BLaER1 (cell line): ENCODE measurements at regions not wholly inside any gene's neighbourhood (a gene's known extent, or its start where the extent isn't known, plus 50 kb on each side); places are given as distances from the start of the nearest gene placed in this dataset.

Experiments used
- H3K27ac ChIP-seq: shearing (Covaris generic); formaldehyde crosslinking; 2 replicates; pipeline ENCODE4 v1.8.1; 2022
- H3K27me3 ChIP-seq: shearing (Covaris generic); formaldehyde crosslinking; 2 replicates; pipeline ENCODE4 v1.8.1; 2022
- H3K36me3 ChIP-seq: shearing (Covaris generic); formaldehyde crosslinking; 2 replicates; pipeline ENCODE4 v1.8.1; 2022
- H3K4me1 ChIP-seq: shearing (Covaris generic); formaldehyde crosslinking; 2 replicates; pipeline ENCODE4 v1.8.1; 2022
- H3K4me2 ChIP-seq: shearing (Covaris generic); formaldehyde crosslinking; 2 replicates; pipeline ENCODE4 v1.8.1; 2022
- H3K4me3 ChIP-seq: shearing (Covaris generic); formaldehyde crosslinking; 2 replicates; pipeline ENCODE4 v1.8.1; 2022
- H3K9ac ChIP-seq: shearing (Covaris generic); formaldehyde crosslinking; 2 replicates; pipeline ENCODE4 v1.8.1; 2022
- H3K9me3 ChIP-seq: shearing (Covaris generic); formaldehyde crosslinking; 2 replicates; pipeline ENCODE4 v1.8.1; 2022
- H4K20me1 ChIP-seq: shearing (Covaris generic); formaldehyde crosslinking; 2 replicates; pipeline ENCODE4 v1.8.1; 2022
- Cebpa-rat ChIP-seq: shearing (Covaris generic); IDR thresholded peaks from 2 replicates; pipeline ENCODE4 v1.8.1; 2022

DNA sequence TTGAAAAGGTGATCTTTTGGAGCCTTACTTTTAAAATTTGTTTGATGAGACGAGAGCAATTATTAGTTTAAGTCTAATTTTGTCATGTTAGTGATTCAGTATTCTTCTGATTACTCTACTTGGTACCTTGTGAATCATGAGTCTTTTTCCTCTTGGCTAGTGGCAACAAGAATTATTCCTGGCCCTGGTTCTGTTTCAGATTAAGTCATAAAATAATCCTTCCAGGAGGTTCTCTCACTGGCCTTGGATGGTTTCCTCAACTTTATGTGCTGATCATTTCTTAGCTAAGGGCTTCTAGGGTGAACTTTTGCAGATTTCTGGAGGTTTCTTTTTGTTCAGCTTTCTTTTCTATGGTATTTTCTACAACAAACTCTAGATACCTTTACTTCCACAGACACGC, 741.8 kb upstream of the LUZP2 start:
- H4K20me1 ChIP-seq: no peaks in the 10 kb centered on the region
- no peaks in the 10 kb centered on the region; the same call in 1 of the 2 replicates for H3K9me3 ChIP-seq
- no peaks in the 10 kb centered on the region for H3K4me1 ChIP-seq
- H3K36me3 ChIP-seq: no peaks in the 10 kb centered on the region
- no peak overlapping the region for H3K4me3 ChIP-seq
- no peak overlapping the region for H3K4me2 ChIP-seq
- no peak overlapping the region for H3K27ac ChIP-seq
- no peaks in the 10 kb centered on the region for H3K27me3 ChIP-seq
- TF ChIP-seq Cebpa-rat: no peak
- H3K9ac ChIP-seq: no peak overlapping the region

GRCh38 chr11:23755769-23756168, 741.1 kb upstream of the LUZP2 start:
- H3K4me2 ChIP-seq: no peak overlapping the region
- no peak for TF ChIP-seq Cebpa-rat

DNA sequence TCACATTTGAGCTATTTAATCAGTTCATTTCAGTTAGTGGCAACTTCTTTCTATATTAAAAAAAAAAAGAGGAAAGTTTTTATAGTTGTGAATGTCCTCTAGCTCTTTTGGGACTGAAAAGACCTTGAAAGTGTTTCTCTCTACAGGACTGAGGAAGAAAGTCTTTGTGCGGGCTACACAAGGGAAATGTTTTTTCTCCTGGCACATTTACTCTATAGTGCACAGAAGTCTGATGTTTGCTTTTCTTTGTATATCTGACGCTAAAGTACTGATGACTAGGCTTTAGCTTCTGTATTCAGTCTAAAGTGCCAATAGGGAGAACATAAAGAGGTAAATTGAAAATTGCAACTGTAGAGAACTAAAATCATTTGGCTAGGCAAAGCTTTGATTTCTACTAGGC, 737.4 kb upstream of the LUZP2 start:
- Histone ChIP-seq H3K36me3 (no peaks in the 10 kb centered on the region), H3K27ac (no peak overlapping the region), H3K9me3 (no peaks in the 10 kb centered on the region; the same call in 1 of the 2 replicates), H3K4me3 (no peak overlapping the region), H3K4me2 (no peak overlapping the region), H4K20me1 (no peaks in the 10 kb centered on the region), H3K27me3 (no peaks in the 10 kb centered on the region), H3K9ac (no peak overlapping the region), H3K4me1 (no peaks in the 10 kb centered on the region)
- TF ChIP-seq Cebpa-rat: no peak

More at GRCh38 chr11:23755769-23756168, 741.1 kb upstream of the LUZP2 start:
- Histone ChIP-seq H3K27ac (no peak overlapping the region), H3K27me3 (no peaks in the 10 kb centered on the region), H3K4me3 (no peak overlapping the region), H3K4me1 (no peaks in the 10 kb centered on the region), H3K9ac (no peak overlapping the region), H3K36me3 (no peaks in the 10 kb centered on the region), H4K20me1 (no peaks in the 10 kb centered on the region), H3K9me3 (no peaks in the 10 kb centered on the region; the same call in 1 of the 2 replicates)

DNA sequence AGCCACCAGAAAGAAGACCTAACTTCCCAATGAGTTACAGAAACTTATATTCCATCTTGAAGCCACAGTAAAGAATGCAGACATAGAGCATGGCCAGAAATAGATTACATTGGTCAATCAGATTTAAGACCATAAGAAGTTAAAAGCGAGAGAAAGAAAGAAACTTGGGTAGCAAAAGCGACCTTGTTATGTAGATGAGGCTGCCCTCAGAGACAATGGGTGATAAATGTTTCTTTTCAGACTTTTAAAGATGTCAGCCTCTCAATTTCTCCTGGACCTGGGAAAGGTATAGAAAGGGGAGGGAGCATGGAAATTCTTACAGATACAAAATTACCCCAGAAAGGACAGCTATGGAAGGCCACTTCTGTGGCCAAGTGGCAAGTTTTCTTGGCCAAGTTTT, 732.6 kb upstream of the LUZP2 start:
- Histone ChIP-seq H4K20me1 (no peaks in the 10 kb centered on the region), H3K36me3 (no peaks in the 10 kb centered on the region), H3K4me1 (no peaks in the 10 kb centered on the region), H3K4me3 (no peak overlapping the region), H3K27ac (no peak overlapping the region), H3K27me3 (no peaks in the 10 kb centered on the region), H3K9ac (no peak overlapping the region), H3K9me3 (peaks cover 28% of the 10 kb centered on the region), H3K4me2 (no peak overlapping the region)
- no peak for TF ChIP-seq Cebpa-rat

DNA sequence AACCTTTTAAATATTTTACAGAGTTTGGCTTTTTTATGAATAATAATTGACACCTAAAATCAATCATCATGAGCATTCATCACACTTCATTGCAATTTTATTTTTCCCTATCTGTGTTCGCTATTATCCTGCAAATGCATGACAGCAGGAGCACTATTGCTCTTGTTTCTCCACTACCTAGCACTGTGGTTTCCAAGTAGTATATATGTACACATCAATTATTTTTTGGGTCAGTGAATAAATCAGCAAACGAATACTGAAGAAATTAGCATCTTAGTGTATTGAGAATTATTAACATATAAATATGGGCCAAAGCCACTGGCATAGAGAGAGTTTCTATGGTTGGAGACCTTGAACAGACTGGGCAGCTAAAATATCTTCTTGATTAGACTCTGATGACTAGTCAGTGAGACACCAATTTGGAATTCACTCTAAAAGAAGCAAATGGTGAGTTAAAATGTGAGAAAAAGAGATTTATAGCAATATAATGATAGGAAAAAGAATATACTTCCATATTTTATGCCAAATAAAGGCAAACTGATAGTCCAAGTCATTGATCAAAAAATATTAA, 731.1 kb upstream of the LUZP2 start:
- no peak for TF ChIP-seq Cebpa-rat
- H3K4me3 ChIP-seq: no peak overlapping the region
- no peak overlapping the region for H3K27ac ChIP-seq
- H3K4me2 ChIP-seq: no peak overlapping the region
- H3K27me3 ChIP-seq: no peaks in the 10 kb centered on the region
- no peaks in the 10 kb centered on the region for H3K4me1 ChIP-seq
- no peaks in the 10 kb centered on the region for H4K20me1 ChIP-seq
- H3K36me3 ChIP-seq: no peaks in the 10 kb centered on the region
- H3K9me3 ChIP-seq: peaks cover 42% of the 10 kb centered on the region
- no peak overlapping the region for H3K9ac ChIP-seq

DNA sequence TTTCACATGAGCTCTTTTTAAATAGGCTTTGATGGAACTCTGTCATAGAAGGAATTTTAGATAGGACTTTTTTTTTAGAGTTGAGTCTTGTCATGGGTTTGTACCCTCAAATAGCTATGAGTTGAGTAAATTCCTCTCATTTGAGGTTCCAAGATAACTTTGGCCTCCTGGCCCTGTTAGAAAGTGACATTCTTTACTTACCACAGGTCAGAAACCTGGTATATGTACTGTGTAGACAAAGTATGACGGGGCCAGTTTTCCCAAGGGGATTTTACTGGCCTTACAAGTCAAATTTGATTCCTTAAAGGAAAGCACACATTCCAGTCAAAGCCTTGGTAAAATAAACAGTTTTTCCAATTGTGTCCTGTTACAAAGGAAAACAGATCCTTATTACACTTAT, 729.3 kb upstream of the LUZP2 start:
- Histone ChIP-seq H3K4me2 (no peak overlapping the region), H3K9me3 (peaks cover 42% of the 10 kb centered on the region), H3K4me1 (no peaks in the 10 kb centered on the region), H3K36me3 (no peaks in the 10 kb centered on the region), H3K4me3 (no peak overlapping the region), H4K20me1 (no peaks in the 10 kb centered on the region), H3K9ac (no peak overlapping the region), H3K27me3 (no peaks in the 10 kb centered on the region), H3K27ac (no peak overlapping the region)
- TF ChIP-seq Cebpa-rat: no peak

GRCh38 chr11:23769214-23769613, 727.6 kb upstream of the LUZP2 start:
- no peak for TF ChIP-seq Cebpa-rat
- H4K20me1 ChIP-seq: no peaks in the 10 kb centered on the region
- H3K4me1 ChIP-seq: no peaks in the 10 kb centered on the region
- no peak overlapping the region for H3K4me2 ChIP-seq
- peaks cover 42% of the 10 kb centered on the region for H3K9me3 ChIP-seq
- no peak overlapping the region for H3K9ac ChIP-seq
- no peak overlapping the region for H3K4me3 ChIP-seq
- H3K27ac ChIP-seq: no peak overlapping the region
- no peaks in the 10 kb centered on the region for H3K36me3 ChIP-seq
- no peaks in the 10 kb centered on the region for H3K27me3 ChIP-seq

DNA sequence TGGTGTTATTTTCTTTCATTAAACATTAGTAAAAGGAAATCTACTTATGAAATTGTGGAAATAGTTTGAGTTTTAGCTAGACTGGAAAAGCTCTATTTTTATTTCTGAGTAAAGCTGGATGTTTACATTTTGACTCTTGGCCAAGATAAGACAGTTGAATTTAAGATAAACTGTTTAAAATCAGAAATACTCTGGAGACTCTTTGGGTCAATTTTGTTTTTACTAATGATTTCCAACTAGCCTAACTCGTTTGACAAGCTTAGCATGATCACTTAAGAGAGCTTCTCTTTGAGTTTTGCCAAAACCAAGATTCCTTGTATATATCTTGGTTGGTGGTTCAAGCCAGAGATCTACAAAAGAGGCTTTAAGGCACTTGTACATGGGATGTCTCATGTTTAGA, 724.8 kb upstream of the LUZP2 start:
- H3K36me3 ChIP-seq: no peaks in the 10 kb centered on the region
- no peaks in the 10 kb centered on the region for H3K27me3 ChIP-seq
- H3K9me3 ChIP-seq: peaks cover 32% of the 10 kb centered on the region
- no peak overlapping the region for H3K4me3 ChIP-seq
- H3K4me2 ChIP-seq: no peak overlapping the region
- no peaks in the 10 kb centered on the region for H3K4me1 ChIP-seq
- TF ChIP-seq Cebpa-rat: no peak
- H3K27ac ChIP-seq: no peak overlapping the region
- H4K20me1 ChIP-seq: no peaks in the 10 kb centered on the region
- no peak overlapping the region for H3K9ac ChIP-seq

DNA sequence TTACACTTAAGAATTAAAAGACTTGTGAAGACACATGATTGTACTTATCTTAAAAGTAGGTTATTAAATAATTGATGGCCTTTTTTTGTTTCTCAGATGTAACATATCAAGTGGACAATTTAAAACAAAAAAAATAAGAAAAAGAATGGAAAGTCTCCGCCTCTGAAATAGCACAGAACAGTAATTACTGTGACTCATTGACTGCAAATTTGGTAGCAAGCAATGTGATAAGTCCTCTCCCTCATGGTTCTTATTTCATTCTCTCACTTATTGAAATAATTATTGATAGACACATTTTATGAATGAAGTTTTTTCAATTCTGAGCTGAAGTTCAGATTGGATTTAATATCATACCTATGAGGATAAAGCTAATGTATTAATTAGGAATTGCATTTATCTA, 717.9 kb upstream of the LUZP2 start:
- H4K20me1 ChIP-seq: no peaks in the 10 kb centered on the region
- no peak overlapping the region for H3K9ac ChIP-seq
- H3K4me1 ChIP-seq: no peaks in the 10 kb centered on the region
- no peak overlapping the region for H3K4me2 ChIP-seq
- H3K27me3 ChIP-seq: no peaks in the 10 kb centered on the region
- no peak overlapping the region for H3K4me3 ChIP-seq
- H3K36me3 ChIP-seq: no peaks in the 10 kb centered on the region
- TF ChIP-seq Cebpa-rat: no peak
- no peaks in the 10 kb centered on the region for H3K9me3 ChIP-seq
- H3K27ac ChIP-seq: no peak overlapping the region

DNA sequence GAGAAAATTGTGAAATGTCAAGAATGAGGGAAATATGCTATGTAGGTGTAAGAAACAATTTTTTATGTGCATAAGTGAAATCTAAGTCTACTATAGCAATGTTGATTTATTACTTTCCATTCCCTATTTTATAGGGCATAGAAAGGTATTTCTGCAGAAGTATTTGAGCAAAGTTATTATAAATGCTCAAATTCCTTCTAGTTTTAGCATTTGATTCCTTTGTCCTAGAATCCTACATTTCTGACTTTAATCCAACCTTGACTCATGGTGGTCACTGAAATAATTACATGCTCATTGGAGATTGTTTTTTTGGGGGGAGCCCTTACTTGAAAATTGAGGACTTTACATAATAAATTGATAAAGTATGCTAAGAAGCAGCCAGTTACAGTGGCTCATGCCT, 716.6 kb upstream of the LUZP2 start:
- H4K20me1 ChIP-seq: no peaks in the 10 kb centered on the region
- no peaks in the 10 kb centered on the region for H3K36me3 ChIP-seq
- H3K9me3 ChIP-seq: no peaks in the 10 kb centered on the region
- H3K4me2 ChIP-seq: no peak overlapping the region
- no peak for TF ChIP-seq Cebpa-rat
- H3K27ac ChIP-seq: no peak overlapping the region
- no peak overlapping the region for H3K4me3 ChIP-seq
- no peaks in the 10 kb centered on the region for H3K4me1 ChIP-seq
- no peak overlapping the region for H3K9ac ChIP-seq
- no peaks in the 10 kb centered on the region for H3K27me3 ChIP-seq
